Stimulated activated CD8-positive, alpha-beta memory T cell treated with anti-CD3 and anti-CD28 coated beads, Interleukin-4, amount 100 ng/mL, for 1 hour (primary cell): ENCODE measurements at regions not wholly inside any gene's neighbourhood (a gene's known extent, or its start where the extent isn't known, plus 50 kb on each side); places are given as distances from the start of the nearest gene placed in this dataset.
"Not testable (repeated sequence)": the region's sequence is repeated elsewhere in the genome, so short reads cannot be mapped to it uniquely, and the experiment has no call there.

Source experiments
- DNase-seq, 2 donors: peaks; one replicate each; pipeline ENCODE4 v3.0.0-alpha.2; 2020; ENCODE audit warnings: low read depth in 2 of 2, low spot score in 1 of 2

DNA sequence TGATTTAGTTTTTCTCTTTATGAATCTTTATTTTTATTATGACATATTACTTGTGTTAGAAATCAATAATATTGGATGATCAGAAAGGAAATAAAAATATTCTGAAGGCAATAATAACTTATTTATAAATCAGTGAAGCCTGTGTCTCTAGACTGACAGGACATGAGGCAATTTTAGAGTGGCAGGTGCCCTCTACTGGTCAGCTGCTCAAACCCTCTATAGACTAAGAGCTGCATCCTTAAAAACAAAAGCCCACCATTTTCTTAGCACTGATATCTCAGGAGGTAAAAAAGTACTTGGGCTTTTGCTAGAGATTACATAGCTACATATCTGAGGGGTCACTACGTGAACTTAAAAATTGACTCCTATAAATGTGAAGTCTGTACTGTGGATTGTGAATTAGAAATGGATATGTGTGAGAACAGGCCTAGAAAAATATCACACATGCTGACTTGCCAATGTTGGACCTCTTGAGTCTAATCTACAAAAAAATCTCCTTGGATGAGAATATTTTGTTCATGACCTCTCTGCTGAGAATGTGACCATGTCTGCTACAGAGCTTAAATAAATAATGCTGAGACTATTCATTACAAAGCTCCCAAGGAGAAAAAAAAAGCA is 597.9 kb upstream of the ADAMTS5 start:
- no peak for DNase-seq

DNA sequence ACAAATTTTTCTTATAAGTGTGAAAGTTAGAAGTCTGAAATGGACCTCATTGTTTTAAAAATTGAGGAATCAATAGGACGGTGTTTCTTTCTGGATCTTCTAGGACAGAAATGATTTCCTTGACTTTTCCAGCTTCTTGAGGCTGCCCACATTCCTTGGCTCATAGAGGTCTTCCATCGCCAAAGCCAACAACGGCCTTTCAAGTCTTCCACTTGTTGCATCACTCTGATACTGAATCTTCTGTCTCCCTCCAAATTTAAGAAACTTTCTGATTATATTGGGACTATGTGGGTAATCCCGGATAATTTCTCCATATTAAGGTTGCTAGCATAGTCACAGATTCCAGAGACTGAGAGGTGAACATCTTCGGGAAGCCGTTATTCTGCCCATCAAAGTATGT is 595.4 kb upstream of the ADAMTS5 start:
- no peak for DNase-seq

DNA sequence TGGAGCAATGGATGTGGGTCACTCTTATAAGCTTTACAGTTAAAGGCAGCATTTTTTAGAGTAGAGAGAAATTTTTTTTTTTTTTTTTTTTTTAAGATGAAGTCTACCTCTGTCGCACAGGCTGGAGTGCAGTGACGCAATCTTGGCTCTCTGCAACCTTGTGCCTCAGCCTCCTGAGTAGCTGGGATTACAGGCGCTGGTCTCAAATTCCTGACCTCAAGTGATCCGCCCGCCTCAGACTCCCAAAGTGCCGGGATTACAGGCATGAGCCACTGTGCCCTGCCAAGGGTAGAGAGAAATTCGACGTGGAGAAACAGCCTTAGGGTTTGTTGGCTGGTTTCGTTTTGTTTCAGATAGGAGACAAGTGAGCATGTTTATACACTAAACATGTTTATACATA is 594.2 kb upstream of the ADAMTS5 start:
- DNase-seq = no peak

DNA sequence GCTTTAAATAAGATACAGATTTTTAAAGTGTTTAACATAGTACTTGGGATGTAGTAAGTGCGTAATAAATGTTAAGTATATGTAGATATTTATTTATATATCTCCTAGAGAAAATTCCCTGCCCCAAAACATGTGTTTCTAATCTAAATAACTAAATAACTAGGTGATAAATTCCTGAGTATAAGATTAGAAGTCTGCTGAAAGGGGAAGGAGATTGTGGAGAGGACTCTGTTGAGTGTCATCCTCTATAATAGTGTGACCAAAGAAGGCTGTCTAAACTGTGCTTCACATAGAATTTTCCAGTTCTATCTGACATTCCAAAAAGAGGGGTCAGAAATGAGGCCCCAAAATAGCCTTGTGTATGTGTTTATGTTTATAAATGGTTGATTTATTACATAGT is 590.5 kb upstream of the ADAMTS5 start:
- no peak for DNase-seq

DNA sequence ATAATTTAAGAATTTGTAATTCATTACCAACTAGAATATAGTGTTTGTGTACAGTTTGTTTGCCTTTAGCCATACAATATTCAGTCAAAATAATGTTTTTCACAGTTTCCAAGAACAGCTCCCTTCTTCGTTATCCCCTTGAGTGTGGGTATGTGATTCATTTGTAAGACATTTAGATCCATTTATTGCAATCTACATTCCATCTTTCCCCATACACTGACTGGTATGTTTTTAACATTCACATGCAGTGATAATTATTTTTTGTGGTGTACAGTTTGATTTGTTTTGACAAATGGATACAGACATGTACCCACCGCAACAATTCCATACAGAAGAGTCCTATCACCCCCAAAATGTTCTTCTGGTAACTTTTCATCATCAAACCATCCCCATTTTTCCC is 589.1 kb upstream of the ADAMTS5 start:
- no peak for DNase-seq

DNA sequence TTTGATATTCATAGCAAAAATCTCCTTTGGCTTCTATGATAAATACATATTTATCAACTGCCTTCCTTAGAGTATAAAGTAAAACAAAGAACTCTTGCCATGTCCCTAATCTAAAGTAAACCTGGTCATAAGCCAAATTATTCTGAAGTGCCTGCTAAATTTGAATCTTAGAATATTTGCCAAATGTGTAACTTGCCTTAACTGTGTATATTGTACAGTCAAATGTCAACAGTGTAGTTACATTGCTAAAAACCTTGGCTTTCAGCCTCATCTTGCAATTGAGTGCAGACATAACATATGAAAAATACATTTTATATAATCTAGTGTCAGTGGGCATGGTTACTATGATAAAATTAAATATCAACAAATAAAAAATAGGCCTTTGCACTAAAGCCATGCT is 583.4 kb upstream of the ADAMTS5 start:
- DNase-seq = no peak

DNA sequence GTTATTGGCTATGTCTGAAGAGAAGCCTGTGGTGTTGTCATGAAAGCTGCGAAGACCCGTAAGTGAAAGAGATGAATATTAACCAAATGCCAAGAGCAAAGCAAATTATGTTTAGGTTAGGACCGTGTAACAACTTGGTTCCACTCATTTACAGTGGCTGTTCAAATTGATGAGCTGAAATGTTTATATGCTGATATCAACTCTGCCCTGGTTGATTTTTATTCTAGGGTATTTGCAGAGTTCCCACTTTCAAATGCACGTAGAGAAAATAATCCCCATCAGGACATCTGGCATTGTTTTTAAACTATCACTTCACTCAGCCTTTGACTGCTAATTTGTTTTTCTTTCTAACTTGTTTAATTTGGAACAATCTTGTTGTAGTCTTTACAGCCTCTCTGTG is 581.6 kb upstream of the ADAMTS5 start:
- DNase-seq = no peak

DNA sequence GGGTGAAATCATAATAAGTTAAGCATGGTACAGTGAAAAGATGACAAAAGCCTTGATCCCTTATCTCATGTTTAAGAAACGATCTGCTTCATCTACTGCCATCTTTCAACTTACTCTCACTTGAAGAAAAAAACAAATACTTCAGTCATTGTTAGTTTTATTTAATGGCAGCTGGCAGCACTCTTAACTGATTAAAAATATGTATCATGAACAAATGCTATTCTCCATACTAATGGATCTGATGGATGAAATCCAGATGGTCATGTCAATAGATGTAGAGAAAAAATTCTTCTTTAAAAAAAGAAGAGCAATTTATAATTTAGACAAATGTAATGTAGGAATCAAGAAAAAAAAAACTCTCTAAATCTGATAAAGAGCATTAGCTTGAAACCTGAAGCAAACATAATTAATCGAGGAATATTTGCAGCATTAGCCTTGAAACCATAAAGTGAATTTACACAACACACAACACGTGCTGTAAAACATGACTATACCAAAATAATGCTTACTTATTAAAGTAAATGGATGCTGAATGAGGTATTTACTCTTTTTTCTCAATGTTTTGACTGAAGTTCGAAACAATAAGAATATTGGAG is 579.0 kb upstream of the ADAMTS5 start:
- no peak for DNase-seq

DNA sequence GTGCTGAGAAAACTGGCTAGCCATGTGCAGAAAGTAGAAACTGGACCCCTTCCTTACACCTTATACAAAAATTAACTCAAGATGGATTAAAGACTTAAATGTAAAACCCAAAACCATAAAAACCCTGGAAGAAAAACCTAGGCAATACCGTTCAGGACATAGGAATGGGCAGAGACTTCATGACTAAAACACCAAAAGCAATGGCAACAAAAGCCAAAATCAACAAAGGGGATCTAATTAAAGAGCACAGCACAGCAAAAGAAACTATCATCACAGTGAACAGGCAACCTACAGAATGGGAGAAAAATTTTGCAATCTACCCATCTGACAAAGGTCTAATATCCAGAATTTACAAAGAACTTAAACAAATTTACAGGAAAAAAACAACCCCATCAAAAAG is 575.2 kb upstream of the ADAMTS5 start:
- not testable (repeated sequence) for DNase-seq

DNA sequence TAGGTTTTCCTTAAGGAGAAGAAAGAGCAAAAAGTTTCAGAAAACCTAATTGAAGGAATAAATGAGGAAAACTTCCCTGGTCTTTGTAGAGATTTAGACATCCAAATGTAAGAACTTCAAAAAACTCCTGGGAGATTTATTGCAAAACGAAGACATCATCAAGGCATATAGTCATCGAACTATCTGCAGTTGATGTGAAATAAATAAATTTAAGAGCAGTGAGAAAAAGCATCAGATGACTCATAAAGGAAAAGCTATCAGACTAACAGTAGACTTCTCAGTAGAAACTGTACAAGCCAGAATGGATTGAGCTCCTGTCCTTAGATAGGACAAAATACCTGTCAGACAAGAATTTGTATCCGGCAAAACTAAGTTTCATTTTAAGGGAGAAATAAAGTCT is 569.4 kb upstream of the ADAMTS5 start:
- DNase-seq = no peak

DNA sequence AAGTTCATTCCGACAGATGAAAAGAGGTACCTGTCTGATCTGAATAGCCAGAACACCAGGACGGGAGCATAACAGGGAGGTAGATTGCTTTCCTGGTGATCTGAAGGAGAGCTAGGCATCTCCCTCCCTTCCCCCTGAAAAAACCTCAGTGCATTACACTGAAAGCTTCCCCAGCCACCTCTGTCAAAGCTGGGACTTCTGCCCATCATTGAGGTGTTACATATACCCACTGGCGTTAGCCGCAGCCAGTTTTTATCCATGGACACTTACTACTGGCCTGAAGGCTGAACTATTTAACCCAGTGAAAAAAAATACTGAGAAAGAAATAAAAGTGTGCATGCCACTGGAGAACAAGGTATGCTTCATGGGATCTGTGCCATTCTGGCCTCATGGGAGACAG is 568.3 kb upstream of the ADAMTS5 start:
- no peak for DNase-seq

DNA sequence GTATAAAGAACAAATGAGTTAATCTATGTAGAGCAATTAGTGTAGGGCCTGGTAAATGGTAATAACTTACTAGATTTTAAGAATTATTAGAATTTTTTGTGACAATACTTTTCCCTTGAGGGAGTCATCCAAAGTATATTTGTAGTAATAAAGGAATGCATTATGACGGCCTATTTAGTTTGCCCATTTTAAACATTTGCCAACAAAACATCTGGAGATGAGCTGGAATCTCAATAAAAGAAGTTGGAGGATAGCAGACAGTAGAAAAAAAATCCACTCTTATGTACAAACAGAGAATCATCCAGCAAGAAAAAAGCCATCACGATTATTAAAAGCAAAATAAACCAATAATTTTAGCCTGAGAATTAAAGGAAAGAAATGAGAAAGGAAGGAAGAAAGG is 567.3 kb upstream of the ADAMTS5 start:
- DNase-seq = no peak

DNA sequence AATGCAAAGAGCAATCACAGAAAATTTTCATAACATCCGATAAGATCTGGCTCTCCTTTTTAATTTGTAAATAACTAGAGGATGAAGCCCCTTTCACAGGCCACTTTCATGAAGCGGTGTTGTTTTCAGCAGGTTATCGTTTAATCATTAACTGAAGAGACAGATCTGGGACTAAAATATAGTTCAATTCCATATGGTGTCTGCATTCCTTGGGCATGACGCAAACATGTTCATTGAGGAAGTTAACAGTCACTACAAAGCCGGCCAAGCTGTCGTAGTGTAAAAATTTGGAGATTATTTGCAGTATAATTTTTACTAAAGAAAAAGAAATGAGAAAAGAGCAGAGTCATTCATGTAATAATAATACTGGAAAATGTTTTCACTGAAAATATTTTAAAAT is 565.2 kb upstream of the ADAMTS5 start:
- DNase-seq = no peak

DNA sequence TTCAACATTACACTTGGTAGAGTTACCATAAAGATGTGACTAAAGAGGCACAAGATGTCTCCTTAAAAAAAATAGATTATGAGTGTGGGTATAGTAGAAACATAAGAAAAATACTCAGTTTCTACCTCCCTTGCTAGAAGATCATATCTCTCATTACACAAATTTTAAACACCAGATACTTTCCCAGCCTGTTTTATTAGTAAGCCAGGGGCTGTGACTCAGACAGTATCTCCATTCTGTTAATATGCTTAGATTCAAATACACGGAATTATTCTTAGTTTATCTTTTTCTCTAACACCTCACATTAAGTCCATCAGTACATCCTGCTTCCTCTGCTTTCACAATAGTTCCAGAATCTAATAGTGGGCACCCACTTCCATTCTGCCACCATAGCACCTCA is 561.8 kb upstream of the ADAMTS5 start:
- DNase-seq = no peak

DNA sequence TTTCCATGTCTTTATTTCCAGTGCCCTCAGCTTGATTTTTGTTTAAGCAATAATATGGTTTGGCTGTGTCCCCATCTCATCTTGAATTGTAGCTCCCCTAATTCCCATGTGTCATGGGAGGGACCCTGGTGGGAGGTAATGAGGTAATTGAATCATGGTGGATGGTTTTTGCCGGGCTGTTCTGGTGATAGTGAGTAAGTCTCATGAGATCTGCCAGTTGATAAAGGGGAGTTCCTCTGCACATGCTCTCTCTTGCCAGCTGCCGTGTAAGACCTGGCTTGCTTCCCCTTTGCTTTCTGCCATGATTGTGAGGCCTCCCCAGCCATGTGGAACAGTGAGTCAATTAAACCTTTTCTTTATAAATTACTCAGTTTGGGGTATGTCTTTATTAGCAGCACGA is 559.6 kb upstream of the ADAMTS5 start:
- DNase-seq = no peak

DNA sequence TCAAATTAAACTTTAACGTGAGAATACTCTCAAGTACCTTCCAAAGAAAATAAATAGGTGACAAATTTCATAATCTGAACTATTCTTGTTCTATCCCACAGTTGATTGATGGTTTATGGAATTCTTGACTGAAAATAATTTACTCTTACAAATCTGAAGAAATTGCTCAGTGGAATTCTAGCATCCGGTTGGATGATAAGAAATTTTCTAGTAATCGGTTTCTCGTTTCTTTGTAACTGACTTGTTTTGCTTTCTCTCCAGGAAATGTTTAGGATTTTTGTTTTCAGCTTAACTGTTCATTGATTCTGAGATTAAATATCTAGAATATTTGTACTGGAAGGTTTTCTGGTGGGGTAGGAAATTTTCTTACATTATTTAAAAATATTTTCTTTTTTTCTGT is 558.9 kb upstream of the ADAMTS5 start:
- no peak for DNase-seq

DNA sequence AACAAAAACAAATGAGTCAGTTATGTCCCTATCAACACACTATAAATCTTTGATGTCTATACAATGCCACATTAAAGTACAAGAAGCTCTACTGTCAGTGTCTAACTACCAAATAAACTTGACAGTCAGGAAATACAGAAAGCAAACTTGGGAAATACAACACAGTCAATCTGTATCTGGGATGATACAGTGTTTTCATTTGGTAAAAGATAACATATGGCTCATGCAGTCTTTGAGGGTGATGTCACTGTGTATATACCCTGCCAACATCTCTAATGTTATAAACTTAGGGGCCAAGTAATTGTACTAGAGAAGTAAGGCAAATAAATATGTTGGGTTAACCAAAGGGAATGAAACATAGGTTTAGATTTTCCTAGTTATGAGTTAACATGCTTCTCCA is 552.5 kb upstream of the ADAMTS5 start:
- DNase-seq = no peak

DNA sequence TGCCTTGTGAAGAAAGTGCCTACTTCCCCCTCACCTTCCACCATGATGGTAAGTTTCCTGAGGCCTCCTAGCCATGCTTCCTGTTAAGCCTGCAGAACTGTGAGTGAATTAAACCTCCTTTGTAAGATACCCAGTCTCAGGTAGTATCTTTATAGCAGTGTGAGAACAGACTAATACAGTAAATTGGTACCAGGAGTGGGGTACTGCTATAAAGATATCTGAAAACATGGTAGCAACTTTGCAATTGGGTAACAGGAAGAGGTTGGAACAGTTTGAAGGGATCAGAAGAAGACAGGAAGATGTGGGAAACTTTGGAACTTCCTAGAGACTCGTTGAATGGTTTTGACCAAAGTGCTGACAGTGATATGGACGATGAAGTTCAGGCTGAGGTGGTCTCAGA is 550.3 kb upstream of the ADAMTS5 start:
- DNase-seq = not testable (repeated sequence)

DNA sequence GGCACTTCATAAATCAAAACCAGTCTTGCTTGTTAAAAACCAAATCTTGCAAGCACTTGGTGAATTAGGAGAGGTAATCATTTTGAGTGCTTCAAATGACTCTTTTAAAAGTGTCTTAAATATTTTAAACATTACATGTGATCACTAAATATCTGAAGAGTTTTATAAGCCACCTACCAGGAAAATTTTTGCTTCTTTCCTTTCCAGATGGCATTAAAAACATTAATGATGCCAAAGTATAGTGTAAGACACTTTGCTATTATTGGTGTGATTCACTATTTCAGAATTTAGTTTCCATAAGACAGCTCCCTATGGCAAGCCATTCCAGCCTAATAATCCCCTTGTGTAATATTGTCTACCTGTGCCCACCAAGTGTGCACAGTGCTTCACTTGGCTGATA is 548.8 kb upstream of the ADAMTS5 start:
- DNase-seq = no peak

DNA sequence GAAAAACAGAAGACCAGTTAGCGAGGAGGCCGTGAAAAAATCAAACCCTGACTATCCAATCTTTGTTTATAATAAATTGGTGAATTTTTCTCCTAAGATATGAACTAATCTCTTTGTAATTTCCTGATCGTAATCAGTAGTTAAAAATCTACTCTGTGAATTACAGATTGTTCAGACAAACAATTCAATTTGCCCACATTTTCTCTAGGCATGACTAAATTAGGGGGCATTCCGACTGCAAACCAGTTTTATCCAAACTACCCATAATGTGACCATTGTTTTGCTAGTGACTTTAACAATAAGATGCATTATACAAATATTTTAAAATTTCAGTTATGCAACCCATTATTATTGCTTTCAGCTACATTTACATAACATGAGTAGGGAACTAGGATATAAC is 546.9 kb upstream of the ADAMTS5 start:
- DNase-seq = no peak

DNA sequence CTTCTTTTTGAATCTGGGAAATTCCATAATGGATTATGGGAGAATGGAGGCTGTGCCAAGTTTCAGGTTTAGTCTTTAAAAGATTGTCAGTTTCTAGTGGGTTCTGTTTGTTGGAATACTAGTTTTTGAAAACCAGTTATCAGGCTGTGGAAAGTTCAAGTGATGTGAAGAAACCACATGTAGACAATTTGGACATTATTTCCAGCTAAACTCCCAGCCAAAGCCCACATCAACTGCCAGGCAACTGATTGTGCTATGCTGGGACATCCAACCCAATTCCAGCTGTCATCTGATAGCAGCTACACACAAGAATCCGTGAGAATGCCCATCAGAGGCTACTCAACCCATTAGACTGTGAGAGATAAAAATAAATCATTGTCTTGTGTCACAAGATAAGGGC is 546.1 kb upstream of the ADAMTS5 start:
- no peak for DNase-seq

DNA sequence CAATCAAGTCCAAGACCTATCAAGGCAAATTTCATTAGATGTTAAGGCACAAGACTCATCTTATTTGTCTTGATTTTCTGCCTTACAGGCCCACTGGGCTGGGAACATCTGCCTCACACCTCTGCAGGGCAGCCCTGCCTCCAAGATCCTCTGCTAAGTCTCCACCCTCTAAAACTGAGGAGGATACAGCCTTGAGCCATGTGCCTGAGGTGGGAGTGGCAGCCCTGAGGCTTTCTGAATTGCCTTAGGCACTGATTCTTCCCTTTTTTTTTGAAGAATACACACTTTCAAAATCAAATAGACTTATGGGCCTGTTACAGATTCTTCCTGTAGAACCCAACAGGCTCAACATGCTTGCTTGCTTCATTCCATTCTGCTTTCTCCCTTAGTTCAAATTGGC is 544.3 kb upstream of the ADAMTS5 start:
- DNase-seq = no peak

DNA sequence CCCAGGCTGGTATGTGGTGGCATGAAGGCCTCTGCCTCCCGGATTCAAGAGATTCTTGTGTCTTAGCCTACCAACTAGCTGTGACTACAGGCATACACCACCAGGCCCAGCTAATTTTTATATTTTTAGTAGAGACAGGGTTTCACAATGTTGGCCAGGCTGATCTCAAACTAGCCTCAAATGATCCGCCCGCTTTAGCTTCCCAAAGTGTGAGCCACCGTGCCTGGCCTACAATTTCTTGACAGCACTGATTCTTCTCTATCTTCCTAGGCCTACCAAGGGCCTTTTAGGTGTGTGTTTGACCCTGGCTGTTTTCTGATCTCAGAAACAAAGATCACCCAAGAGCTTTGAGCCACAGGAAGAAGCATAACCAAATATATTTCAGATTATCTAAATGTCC is 540.8 kb upstream of the ADAMTS5 start:
- no peak for DNase-seq

DNA sequence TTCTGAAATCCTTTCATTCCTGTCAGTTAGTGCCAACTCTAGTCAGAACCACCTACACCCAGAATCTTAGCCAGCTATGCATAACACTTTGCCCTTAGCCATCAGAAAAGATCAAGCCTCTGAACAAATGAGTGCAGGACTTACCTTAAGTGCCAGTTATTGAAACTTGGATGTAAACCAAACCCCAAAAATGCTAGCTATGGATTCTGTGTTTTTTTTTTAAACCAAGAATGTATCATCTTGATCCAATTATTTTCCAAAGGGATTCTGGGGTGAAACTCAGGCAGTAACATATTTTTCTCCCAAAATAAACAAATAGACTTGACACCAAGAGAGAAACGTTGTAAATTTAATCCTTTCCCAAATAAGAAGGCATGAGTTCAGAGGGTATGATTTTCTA is 538.6 kb upstream of the ADAMTS5 start:
- no peak for DNase-seq
